NOMO-1 treated with DMSO at 0.1 percent for 48 hours (cell line): ENCODE measurements at regions not wholly inside any gene's neighbourhood (a gene's known extent, or its start where the extent isn't known, plus 50 kb on each side); places are given as distances from the start of the nearest gene placed in this dataset.
"Not testable (repeated sequence)": the region's sequence is repeated elsewhere in the genome, so short reads cannot be mapped to it uniquely, and the experiment has no call there.

Source experiments
- DNase-seq: peaks from one replicate; lab custom pipeline; 2025; ENCODE audit not compliant: unreplicated experiment; lab: John Stamatoyannopoulos, UW

DNA sequence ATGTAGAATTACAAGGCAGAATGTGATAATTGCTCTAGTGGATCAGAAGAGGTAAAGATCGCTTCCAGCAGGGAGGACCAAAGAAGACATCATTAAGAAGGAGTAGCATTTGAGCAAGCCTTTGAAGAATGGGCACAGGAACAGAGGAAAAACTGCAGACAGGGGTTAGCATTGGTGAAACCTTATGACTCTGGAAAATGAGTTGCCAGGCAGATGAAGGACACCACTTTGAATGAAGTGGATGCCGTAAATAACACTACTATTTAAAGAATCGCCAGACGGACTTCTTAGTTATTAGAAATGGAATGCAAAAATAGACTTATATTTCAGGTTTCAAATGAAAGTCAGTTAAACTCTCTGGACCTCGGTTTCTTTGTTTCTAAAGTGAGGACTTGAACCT, 727.7 kb downstream of the USP25 start:
- DNase-seq: no peak

- DNase-seq: no peak
Observed at GRCh38 chr21:16460936-16461335, 731.2 kb downstream of the USP25 start.

DNA sequence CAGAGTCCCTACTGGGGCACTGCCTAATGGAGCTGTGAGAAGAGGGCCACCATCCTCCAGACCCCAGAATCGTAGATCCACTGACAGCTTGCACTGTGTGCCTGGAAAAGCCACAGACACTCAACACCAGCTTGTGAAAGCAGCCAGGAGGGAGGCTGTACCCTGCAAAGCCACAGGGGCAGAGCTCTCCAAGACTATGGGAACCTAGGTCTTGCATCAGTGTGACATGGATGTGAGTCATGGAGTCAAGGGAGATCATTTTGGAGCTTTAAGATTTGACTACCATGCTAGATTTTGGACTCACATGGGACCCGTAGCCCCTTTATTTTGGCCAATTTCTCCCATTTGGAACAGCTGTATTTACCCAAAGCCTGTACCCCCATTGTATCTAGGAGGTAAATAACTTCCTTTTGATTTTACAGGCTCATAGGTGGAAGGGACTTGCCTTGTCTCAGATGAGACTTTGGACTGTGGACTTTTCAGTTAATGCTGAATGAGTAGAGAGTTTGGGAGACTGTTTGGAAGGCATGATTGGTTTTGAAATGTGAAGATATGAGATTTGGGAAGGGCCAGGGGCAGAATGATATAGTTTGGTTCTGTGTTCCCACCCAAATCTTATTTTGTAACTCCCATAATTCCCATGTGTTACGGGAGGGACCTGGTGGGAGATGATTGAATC, 734.6 kb downstream of the USP25 start:
- not testable (repeated sequence) for DNase-seq

DNA sequence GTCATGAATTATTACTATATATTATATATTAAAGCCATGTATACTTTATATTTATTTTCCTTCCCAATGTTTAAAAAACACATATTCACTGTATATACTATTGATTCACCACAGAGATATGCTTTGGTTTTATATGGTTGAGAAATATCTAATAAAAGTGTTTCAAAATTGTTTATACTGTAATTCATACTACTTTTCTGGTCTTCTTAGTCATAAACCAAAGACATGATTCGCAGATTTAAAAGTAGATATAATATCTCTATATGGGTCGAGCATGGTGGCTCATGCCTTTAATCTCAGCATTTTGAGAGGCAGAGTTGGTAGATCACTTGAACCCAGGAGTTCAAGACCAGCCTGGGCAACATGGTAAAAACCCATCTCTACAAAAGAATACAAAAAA, 738.4 kb downstream of the USP25 start:
- no peak for DNase-seq

- DNase-seq: no peak
Observed at GRCh38 chr21:16473988-16474387, 744.2 kb downstream of the USP25 start.

DNA sequence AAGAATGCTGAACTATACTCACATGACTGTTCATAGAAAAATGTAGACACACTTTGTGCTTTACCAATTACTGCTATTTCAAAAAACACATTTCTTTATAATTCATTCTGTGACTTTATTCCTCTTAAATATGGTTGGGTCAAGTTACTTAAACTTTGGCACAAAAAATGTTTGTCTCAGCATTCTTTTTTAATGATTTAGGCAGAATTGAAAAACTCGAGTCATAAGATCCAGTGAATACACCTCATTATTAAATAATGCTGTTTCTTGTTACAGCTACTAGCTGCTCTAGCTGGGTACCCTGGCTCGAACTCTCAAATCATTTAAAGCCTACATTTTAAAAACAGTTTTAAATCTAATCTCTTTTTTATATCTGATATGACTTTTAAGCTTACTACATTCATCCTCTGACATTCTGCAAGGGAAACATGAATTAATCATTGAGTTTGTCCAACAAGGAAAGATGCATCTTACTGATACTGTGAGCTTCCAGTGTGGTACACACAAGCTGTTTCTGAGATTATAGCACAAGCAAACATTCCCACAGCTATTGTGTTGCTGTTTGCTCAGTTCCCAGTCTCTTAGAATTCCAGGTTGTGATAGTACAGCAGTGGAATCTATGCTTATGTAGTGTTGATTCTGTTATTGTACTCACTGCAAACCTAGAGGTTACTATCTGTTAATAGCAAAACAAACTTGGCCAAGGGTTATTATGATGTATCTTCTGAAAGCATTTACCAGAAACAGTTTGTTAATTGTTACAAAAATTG, 746.5 kb downstream of the USP25 start:
- no peak for DNase-seq

DNA sequence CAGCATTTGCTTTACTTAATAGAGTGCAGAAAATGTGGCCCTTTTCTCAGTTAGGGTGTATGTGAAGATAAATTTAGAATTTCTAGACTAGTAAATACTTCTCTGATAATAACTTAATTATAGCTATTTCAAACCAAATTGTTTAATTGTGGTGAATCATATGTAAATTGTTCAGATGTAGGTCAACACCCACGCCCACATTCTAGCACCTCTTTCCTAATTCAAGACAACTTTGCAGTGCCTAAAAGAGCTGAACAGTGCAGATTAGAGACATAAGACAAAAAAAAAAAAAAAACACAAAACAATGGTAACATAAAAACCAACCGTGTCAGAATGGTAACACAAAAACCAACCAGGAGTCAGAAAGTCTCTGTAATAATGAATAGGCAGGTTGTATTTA, 758.3 kb downstream of the USP25 start:
- DNase-seq: no peak

GRCh38 chr21:16492356-16492755, 762.6 kb downstream of the USP25 start:
- DNase-seq: no peak

DNA sequence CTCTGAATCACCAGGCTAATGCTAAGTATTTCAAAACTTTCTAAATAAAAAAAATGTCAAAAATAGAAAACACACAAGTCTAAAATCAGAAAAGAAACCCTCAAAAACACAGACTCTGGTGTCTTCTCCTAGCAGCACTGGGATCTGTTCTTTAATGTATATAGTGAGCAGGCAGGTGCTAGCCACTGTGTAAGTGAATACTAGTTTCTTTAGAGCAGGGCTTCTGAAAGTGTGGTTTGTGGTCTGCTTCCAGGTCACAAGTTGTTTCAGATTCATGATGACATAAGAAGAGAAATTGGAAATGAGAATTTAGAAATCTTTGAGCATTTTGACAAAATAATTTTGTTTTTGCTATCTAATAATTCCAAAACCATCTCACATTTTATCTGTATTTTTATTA, 763.1 kb downstream of the USP25 start:
- no peak for DNase-seq

- DNase-seq: no peak
Observed at GRCh38 chr21:16496609-16497008, 766.8 kb downstream of the USP25 start.

DNA sequence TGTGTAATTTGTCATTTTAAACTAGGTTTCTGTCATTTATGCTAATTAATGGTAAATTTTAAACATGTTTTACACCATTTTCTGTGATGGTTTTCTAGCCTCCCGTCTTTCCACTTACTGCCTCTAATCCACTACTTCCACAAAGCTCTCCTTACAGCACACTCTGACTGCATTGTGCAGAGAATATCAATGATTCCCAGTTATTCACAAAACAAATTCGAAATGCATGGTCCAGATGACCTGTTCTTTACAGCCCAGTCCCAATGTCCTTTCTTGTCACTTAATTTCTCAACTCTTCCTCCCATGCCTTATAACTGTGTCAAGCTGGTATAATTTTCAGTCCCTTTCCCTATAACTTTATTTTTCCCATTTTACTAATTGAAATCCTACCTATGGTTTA, 770.5 kb downstream of the USP25 start:
- DNase-seq: no peak

GRCh38 chr21:16502273-16502672, 772.5 kb downstream of the USP25 start:
- no peak for DNase-seq

DNA sequence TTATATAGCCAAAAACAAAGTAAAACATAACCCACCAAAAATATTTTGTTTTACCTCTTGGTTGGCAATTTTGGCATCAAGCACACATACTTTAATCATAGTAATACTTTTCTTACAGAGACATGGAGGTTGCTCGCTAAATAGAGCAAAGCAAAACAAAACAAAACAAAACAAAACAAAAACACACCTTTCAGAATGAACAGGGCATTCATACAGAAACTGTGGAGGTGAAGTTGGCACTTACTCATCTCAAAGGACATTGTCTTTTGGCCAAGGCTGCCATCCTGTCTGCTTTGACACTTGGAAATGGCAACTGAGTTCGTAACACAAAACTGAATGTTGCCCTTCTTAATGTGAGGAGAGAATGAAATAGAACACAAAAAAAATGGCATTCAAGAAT, 773.1 kb downstream of the USP25 start:
- DNase-seq: no peak

- no peak for DNase-seq
Observed at GRCh38 chr21:16504281-16504680, 774.5 kb downstream of the USP25 start.

DNA sequence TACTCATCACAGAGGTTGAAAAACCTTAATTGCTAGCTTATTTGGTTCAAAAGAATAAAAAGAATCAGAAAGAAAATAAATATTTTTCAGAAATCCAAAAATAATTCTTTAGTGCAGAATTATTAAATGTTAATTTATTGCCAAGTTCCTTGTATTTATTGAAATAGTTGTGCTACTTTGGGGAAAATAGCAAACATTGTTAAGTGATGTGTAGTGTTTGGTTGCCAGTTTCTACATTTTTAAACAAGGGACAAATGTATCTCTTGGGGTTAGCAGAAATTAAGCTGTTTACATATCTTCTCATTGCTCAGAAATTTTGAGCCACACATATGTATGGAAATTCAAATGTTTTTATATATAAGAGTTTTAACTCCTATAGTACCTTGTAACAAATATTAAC, 775.0 kb downstream of the USP25 start:
- DNase-seq: no peak

GRCh38 chr21:16509476-16509875, 779.7 kb downstream of the USP25 start:
- no peak for DNase-seq

DNA sequence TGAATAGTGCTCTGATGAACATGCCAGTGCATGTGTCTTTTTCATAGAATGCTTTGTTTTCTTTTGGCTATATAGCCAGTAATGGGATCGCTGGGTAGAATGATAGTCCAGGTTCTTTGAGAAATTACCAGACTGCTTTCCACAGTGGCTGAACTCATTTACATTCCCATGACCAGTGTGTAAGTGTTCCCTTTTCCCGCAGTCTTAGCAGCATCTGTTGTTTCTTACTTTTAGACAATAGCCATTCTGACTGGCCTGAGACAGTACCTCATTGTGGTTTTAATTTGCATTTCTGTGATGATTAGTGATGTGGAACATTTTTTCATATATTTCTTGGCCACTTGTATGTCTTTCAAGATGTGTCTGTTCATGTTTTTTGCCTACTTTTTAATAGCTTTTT, 784.5 kb downstream of the USP25 start:
- DNase-seq: no peak

GRCh38 chr21:16517383-16517782, 787.6 kb downstream of the USP25 start:
- no peak for DNase-seq

DNA sequence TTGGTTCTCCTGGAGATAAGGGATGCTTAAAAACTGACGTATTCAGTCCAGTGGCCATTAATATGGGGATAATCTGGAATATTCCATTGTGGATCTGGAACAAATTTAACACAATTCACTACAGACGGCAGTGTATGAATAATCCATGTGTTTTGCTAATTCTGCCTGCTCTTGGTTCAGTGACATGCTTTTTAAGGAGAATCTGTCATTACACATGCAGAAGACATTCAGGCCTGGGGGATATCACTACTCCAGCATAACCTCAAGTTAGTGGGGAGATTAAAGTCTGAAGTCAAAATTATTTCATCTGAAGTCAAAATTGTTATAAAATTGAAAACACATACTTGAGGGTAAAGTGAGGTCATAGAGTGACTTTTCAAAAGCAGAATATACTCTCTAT, 789.3 kb downstream of the USP25 start:
- no peak for DNase-seq

DNA sequence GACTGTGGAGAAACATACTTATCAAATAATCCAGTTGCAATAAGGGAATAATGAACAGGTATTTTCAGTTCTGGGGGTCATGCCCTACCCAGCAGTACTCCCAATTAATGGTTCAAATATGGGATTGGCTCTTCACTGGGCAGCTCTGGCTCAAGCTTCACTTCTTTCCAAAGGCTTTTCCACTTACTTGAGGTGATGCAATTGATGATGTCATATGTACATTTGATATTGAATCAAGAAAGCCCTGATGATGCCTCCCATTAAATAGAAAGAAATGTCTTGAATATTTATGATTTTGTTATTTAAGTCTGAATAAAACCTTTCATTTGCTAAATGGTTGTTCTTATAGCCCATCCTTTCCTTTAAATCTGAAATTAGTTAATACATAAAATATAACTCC, 789.9 kb downstream of the USP25 start:
- DNase-seq: no peak

DNA sequence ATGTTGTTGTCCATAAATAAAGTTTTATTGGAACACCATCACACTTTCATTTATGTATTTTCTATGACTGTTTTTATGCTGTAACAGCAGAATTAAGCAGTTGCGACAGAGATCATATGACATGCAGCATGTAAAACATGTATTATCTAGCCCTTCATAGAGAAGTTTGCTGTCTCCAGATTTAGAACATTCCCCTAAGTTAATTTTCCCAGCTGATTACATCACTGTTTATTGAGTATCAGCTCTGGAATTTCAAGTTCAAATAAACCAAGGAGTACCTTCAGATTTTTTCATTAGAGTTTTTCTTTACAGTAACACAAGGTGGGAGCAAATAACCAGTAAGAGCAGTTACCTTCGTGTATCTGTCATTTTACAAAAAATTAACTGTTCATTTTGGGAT, 792.8 kb downstream of the USP25 start:
- DNase-seq: no peak

GRCh38 chr21:16530656-16531055, 800.9 kb downstream of the USP25 start:
- DNase-seq: no peak

DNA sequence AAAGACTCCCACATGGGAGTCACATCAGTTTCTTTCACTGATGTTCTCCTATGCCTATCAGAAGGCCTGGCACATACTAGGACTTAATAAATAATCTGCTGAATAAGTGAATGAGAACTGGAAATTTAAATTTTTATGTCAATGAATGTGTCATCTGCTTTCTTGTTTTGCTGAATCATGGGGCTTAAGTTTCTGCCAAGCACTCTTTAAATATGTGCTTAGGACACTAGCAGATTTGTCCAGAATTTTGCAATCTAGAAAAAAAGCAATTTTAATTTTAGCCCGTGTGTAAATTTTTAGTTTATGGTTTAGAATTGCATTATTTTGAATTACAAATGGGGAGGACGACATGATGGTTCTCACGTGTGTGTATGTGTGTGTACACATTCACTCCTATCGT, 803.1 kb downstream of the USP25 start:
- DNase-seq: no peak
